NCI-H345 treated with DMSO at 0.1 percent for 48 hours (cell line): ENCODE measurements at regions not wholly inside any gene's neighbourhood (a gene's known extent, or its start where the extent isn't known, plus 50 kb on each side); places are given as distances from the start of the nearest gene placed in this dataset.

Source experiments
- DNase-seq: peaks from one replicate; lab custom pipeline; 2025; ENCODE audit not compliant: unreplicated experiment; lab: John Stamatoyannopoulos, UW

GRCh38 chr6:18668994-18669393 lies 281.8 kb downstream of the RNF144B start:
- no peak for DNase-seq

GRCh38 chr6:18672852-18673251 lies 285.7 kb downstream of the RNF144B start:
- no peak for DNase-seq

GRCh38 chr6:18674346-18674745 lies 287.2 kb downstream of the RNF144B start:
- no peak for DNase-seq

- no peak for DNase-seq
Measured at GRCh38 chr6:18675881-18676280, 288.7 kb downstream of the RNF144B start.

- DNase-seq, result no peak
Measured at GRCh38 chr6:18676548-18676947, 289.4 kb downstream of the RNF144B start.

- DNase-seq, result no peak
Measured at GRCh38 chr6:18680842-18681241, 293.7 kb downstream of the RNF144B start.

- DNase-seq, result no peak
Measured at GRCh38 chr6:18681832-18682503, 294.8 kb downstream of the RNF144B start.

- DNase-seq, result no peak
Measured at GRCh38 chr6:18684343-18684742, 297.2 kb downstream of the RNF144B start.

GRCh38 chr6:18692929-18693685 lies 306.0 kb downstream of the RNF144B start:
- DNase-seq, result no peak

GRCh38 chr6:18693881-18694280 lies 306.7 kb downstream of the RNF144B start:
- DNase-seq, result peak; percentile 27

- DNase-seq, result no peak
Measured at GRCh38 chr6:18703546-18703945, 316.4 kb downstream of the RNF144B start.

- DNase-seq, result no peak
Measured at GRCh38 chr6:18707714-18708439, 320.7 kb downstream of the RNF144B start.

- no peak for DNase-seq
Measured at GRCh38 chr6:18712595-18712994, 325.4 kb downstream of the RNF144B start.

- DNase-seq, result no peak
Measured at GRCh38 chr6:18720075-18720474, 332.9 kb downstream of the RNF144B start.

- no peak for DNase-seq
Measured at GRCh38 chr6:18724056-18724455, 336.9 kb downstream of the RNF144B start.

GRCh38 chr6:18725449-18725848 lies 338.3 kb downstream of the RNF144B start:
- DNase-seq, result no peak

GRCh38 chr6:18733921-18734550 lies 346.9 kb downstream of the RNF144B start:
- no peak for DNase-seq

GRCh38 chr6:18741741-18742140 lies 354.6 kb downstream of the RNF144B start:
- no peak for DNase-seq

- DNase-seq, result no peak
Measured at GRCh38 chr6:18742406-18742805, 355.3 kb downstream of the RNF144B start.

- DNase-seq, result no peak
Measured at GRCh38 chr6:18746727-18747126, 359.6 kb downstream of the RNF144B start.

- DNase-seq, result no peak
Measured at GRCh38 chr6:18748314-18748713, 361.2 kb downstream of the RNF144B start.
